H1 (cell line): ENCODE measurements at regions not wholly inside any gene's neighbourhood (a gene's known extent, or its start where the extent isn't known, plus 50 kb on each side); places are given as distances from the start of the nearest gene placed in this dataset.

Source experiments
- NRF1 ChIP-seq: IDR thresholded peaks from 2 replicates; pipeline ENCODE4 v1.6.1; 2011; ENCODE audit warnings: mild to moderate bottlenecking, low read depth, low read length, improper control_type of control experiment

DNA sequence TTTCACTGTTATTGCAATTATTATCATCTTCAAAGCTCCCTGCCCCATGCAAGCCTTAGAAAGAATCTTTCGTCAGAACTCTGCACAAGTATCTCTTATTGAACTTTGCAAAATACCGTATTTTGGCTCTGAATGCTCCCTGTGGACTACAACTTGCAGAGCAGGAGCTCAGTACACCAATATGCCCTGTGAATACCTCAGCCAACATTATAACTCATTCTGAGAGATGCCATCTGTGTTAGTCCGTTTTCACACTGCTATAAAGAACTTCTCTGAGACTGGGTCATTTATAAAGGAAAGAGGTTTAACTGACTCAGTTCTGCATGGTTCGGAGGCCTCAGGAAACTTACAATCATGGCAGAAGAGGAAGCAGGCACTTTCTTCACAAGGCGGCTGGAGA lies 87.2 kb upstream of the XYLT1 start (continued):
- TF ChIP-seq NRF1 = no peak
